HEK293 (cell line): ENCODE measurements at regions not wholly inside any gene's neighbourhood (a gene's known extent, or its start where the extent isn't known, plus 50 kb on each side); places are given as distances from the start of the nearest gene placed in this dataset.

Experiments
- CTCF ChIA-PET: fragments of 350-600 bp; formaldehyde crosslinking; extraction: SDS; loops from one replicate; lab custom pipeline; 2021; ENCODE audit warnings: antibody characterized with exemption; lab: Yijun Ruan, JAX
- POLR2A ChIA-PET: fragments of 300-600 bp; formaldehyde crosslinking; extraction: SDS; loops from one replicate; lab custom pipeline; 2020; ENCODE audit warnings: antibody characterized with exemption, inconsistent platforms; lab: Yijun Ruan, JAX
- H3K27ac ChIP-seq: fragments of 200-500 bp; sonication (Bioruptor generic); 2 replicates; pipeline ENCODE4 v1.5.1; 2014; ENCODE audit warnings: low read depth, low read length, control low read depth, inconsistent platforms; ENCODE audit errors: extremely low read depth
- H3K36me3 ChIP-seq, 2 experiments: fragments of 200-500 bp in 1 of 2; sonication (Bioruptor generic) in 1 of 2; 1 replicate in 1 of 2; 2 replicates in 1 of 2; pipeline ENCODE4 v1.5.1; 2014 to 2017; ENCODE audit warnings: inconsistent platforms in 2 of 2, low read length in 2 of 2; ENCODE audit not compliant: control insufficient read depth in 2 of 2, insufficient read depth in 1 of 2
- H3K4me1 ChIP-seq: fragments of 200-500 bp; sonication (Bioruptor generic); 2 replicates; pipeline ENCODE4 v1.5.1; 2014; ENCODE audit warnings: mild to moderate bottlenecking, low read length, inconsistent platforms; ENCODE audit not compliant: control insufficient read depth, insufficient read depth
- H3K4me3 ChIP-seq: 2 replicates; pipeline ENCODE4 v1.5.1; 2011; ENCODE audit warnings: low read depth, mild to moderate bottlenecking, control low read depth, low read length, moderate library complexity
- H3K9me3 ChIP-seq: fragments of 200-500 bp; sonication (Bioruptor generic); 2 replicates; pipeline ENCODE4 v1.5.1; 2014; ENCODE audit warnings: low read depth, low read length, inconsistent platforms; ENCODE audit not compliant: control insufficient read depth, insufficient read depth
- BCL6B ChIP-seq: fragments of 450-650 bp; formaldehyde crosslinking; IDR thresholded peaks from 2 replicates; pipeline ENCODE4 v1.5.1; 2017; ENCODE audit warnings: missing biosample characterization, missing genetic modification characterization
- EGR2 ChIP-seq: fragments of 450-650 bp; formaldehyde crosslinking; IDR thresholded peaks from 2 replicates; pipeline ENCODE4 v1.5.1; 2016; ENCODE audit warnings: low read depth, missing biosample characterization, missing genetic modification characterization
- GLIS2 ChIP-seq: fragments of 450-650 bp; formaldehyde crosslinking; IDR thresholded peaks from 2 replicates; pipeline ENCODE4 v1.5.1; 2016; ENCODE audit warnings: missing biosample characterization, missing genetic modification characterization
- MZF1 ChIP-seq: fragments of 450-650 bp; formaldehyde crosslinking; IDR thresholded peaks from 2 replicates; pipeline ENCODE4 v1.5.1; 2017; ENCODE audit warnings: missing biosample characterization, missing genetic modification characterization, borderline replicate concordance
- OSR2 ChIP-seq: fragments of 450-650 bp; formaldehyde crosslinking; IDR thresholded peaks from 2 replicates; pipeline ENCODE4 v1.5.1; 2016; ENCODE audit warnings: missing biosample characterization, missing genetic modification characterization
- PRDM10 ChIP-seq: fragments of 450-650 bp; formaldehyde crosslinking; IDR thresholded peaks from 2 replicates; pipeline ENCODE4 v1.5.1; 2016; ENCODE audit warnings: missing biosample characterization, missing genetic modification characterization
- PRDM2 ChIP-seq: fragments of 450-650 bp; formaldehyde crosslinking; IDR thresholded peaks from 2 replicates; pipeline ENCODE4 v1.5.1; 2016; ENCODE audit warnings: missing biosample characterization, missing genetic modification characterization, borderline replicate concordance
- ZIC2 ChIP-seq: fragments of 450-650 bp; formaldehyde crosslinking; IDR thresholded peaks from 2 replicates; pipeline ENCODE4 v1.5.1; 2016; ENCODE audit warnings: missing biosample characterization, missing genetic modification characterization
- ZNF140 ChIP-seq: fragments of 450-650 bp; formaldehyde crosslinking; IDR thresholded peaks from 2 replicates; pipeline ENCODE4 v1.5.1; 2016; ENCODE audit warnings: missing biosample characterization, missing genetic modification characterization
- ZNF266 ChIP-seq: fragments of 450-650 bp; formaldehyde crosslinking; IDR thresholded peaks from 2 replicates; pipeline ENCODE4 v1.5.1; 2016; ENCODE audit warnings: missing biosample characterization, missing genetic modification characterization, low read depth
- ZNF324 ChIP-seq: fragments of 450-650 bp; formaldehyde crosslinking; IDR thresholded peaks from 2 replicates; pipeline ENCODE4 v1.5.1; 2016; ENCODE audit warnings: missing biosample characterization, missing genetic modification characterization
- ZNF404 ChIP-seq: fragments of 450-650 bp; formaldehyde crosslinking; IDR thresholded peaks from 2 replicates; pipeline ENCODE4 v1.5.1; 2017; ENCODE audit warnings: missing biosample characterization, missing genetic modification characterization
- ZNF488 ChIP-seq: fragments of 450-650 bp; formaldehyde crosslinking; IDR thresholded peaks from 2 replicates; pipeline ENCODE4 v1.5.1; 2016; ENCODE audit warnings: missing biosample characterization, missing genetic modification characterization
- ZNF529 ChIP-seq: fragments of 450-650 bp; formaldehyde crosslinking; IDR thresholded peaks from 2 replicates; pipeline ENCODE4 v1.5.1; 2017; ENCODE audit warnings: missing genetic modification characterization, missing biosample characterization; ENCODE audit not compliant: insufficient replicate concordance
- ZNF548 ChIP-seq: fragments of 450-650 bp; formaldehyde crosslinking; IDR thresholded peaks from 2 replicates; pipeline ENCODE4 v1.5.1; 2016; ENCODE audit warnings: missing biosample characterization, missing genetic modification characterization
- ZNF623 ChIP-seq: fragments of 450-650 bp; formaldehyde crosslinking; IDR thresholded peaks from 2 replicates; pipeline ENCODE4 v1.5.1; 2016; ENCODE audit warnings: missing biosample characterization, missing genetic modification characterization
- ZNF629 ChIP-seq: fragments of 450-650 bp; formaldehyde crosslinking; IDR thresholded peaks from 2 replicates; pipeline ENCODE4 v1.5.1; 2017; ENCODE audit warnings: missing biosample characterization, missing genetic modification characterization
- ZNF664 ChIP-seq: fragments of 450-650 bp; formaldehyde crosslinking; IDR thresholded peaks from 2 replicates; pipeline ENCODE4 v1.5.1; 2016; ENCODE audit warnings: missing biosample characterization, missing genetic modification characterization
- ZNF701 ChIP-seq: fragments of 450-650 bp; formaldehyde crosslinking; IDR thresholded peaks from 2 replicates; pipeline ENCODE4 v1.5.1; 2016; ENCODE audit warnings: missing biosample characterization, missing genetic modification characterization
- ZNF785 ChIP-seq: fragments of 450-650 bp; formaldehyde crosslinking; IDR thresholded peaks from 2 replicates; pipeline ENCODE4 v1.5.1; 2016; ENCODE audit warnings: missing biosample characterization, missing genetic modification characterization
- ZNF843 ChIP-seq: fragments of 450-650 bp; formaldehyde crosslinking; IDR thresholded peaks from 2 replicates; pipeline ENCODE4 v1.5.1; 2016; ENCODE audit warnings: missing biosample characterization, missing genetic modification characterization
- ZSCAN16 ChIP-seq: fragments of 450-650 bp; formaldehyde crosslinking; IDR thresholded peaks from 2 replicates; pipeline ENCODE4 v1.5.1; 2016; ENCODE audit warnings: missing biosample characterization, missing genetic modification characterization
- TF ChIP-seq, protein P1 (sequence below): fragments of 450-650 bp; formaldehyde crosslinking; IDR thresholded peaks from 2 replicates; pipeline ENCODE4 v1.5.1; 2016; ENCODE audit warnings: missing biosample characterization, missing genetic modification characterization

- Histone ChIP-seq H3K4me1 (no peaks in the 10 kb centered on the region), H3K27ac (no peak overlapping the region), H3K9me3 (no peaks in the 10 kb centered on the region)
- no peak for TF ChIP-seq PRDM10 (tag by site-specific recombination)
- TF ChIP-seq ZNF140 (tag by site-specific recombination), result no peak
- no peak for TF ChIP-seq GLIS2 (tag by site-specific recombination)
- TF ChIP-seq ZNF664, result no peak
- TF ChIP-seq ZNF843 (tag by site-specific recombination), result no peak
- TF ChIP-seq ZNF529 (tag by site-specific recombination), result no peak
- no peak for TF ChIP-seq ZNF785
- TF ChIP-seq ZNF488, result no peak
- TF ChIP-seq ZNF548, result no peak
- TF ChIP-seq EGR2 (tag by site-specific recombination), result no peak
- TF ChIP-seq, all 188 proteins: peak for 0
- Histone ChIP-seq H3K36me3 (no peaks in the 10 kb centered on the region), H3K4me3 (no peak overlapping the region)
- POLR2A ChIA-PET, result no interaction called here
- CTCF ChIA-PET, result no interaction called here
These were observed 667.5 kb upstream of the TMEM132C start for GRCh38 chr12:127599436-127599835.

DNA sequence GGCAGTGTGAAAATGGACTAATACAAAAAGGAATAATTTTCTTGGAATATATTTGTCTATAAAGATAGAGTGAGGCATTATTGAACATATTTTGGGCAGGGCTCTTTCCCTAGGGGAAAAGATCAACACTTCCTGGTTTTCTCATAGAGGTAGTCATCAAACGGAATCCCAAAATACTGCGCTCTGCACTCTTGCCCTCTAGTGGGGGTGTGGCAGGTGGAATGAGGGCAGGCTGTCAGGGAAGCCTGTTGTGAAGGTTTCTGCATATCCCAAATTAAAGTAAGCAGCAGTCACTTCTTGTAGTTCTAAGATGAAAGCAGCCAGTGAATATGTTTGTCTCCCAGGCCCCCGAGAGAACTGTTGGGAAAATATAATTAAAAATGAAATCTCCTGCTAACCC is 666.8 kb upstream of the TMEM132C start:
- Histone ChIP-seq H3K4me1 (no peaks in the 10 kb centered on the region), H3K27ac (no peak overlapping the region), H3K36me3 (no peaks in the 10 kb centered on the region), H3K4me3 (no peak overlapping the region), H3K9me3 (no peaks in the 10 kb centered on the region)
- POLR2A ChIA-PET, result no interaction called here
- CTCF ChIA-PET, result no interaction called here
- TF ChIP-seq ZNF623 (tag by site-specific recombination) (no peak), ZIC2 (tag by site-specific recombination) (no peak), MZF1 (tag by site-specific recombination) (no peak), ZSCAN16 (no peak), ZNF629 (tag by site-specific recombination) (no peak), ZNF701 (tag by site-specific recombination) (no peak), OSR2 (tag by site-specific recombination) (no peak), PRDM2 (no peak), ZNF404 (tag by site-specific recombination) (no peak), BCL6B (no peak), ZNF266 (tag by site-specific recombination) (no peak), ZNF324 (tag by site-specific recombination) (no peak)
- TF ChIP-seq, protein P1, sequence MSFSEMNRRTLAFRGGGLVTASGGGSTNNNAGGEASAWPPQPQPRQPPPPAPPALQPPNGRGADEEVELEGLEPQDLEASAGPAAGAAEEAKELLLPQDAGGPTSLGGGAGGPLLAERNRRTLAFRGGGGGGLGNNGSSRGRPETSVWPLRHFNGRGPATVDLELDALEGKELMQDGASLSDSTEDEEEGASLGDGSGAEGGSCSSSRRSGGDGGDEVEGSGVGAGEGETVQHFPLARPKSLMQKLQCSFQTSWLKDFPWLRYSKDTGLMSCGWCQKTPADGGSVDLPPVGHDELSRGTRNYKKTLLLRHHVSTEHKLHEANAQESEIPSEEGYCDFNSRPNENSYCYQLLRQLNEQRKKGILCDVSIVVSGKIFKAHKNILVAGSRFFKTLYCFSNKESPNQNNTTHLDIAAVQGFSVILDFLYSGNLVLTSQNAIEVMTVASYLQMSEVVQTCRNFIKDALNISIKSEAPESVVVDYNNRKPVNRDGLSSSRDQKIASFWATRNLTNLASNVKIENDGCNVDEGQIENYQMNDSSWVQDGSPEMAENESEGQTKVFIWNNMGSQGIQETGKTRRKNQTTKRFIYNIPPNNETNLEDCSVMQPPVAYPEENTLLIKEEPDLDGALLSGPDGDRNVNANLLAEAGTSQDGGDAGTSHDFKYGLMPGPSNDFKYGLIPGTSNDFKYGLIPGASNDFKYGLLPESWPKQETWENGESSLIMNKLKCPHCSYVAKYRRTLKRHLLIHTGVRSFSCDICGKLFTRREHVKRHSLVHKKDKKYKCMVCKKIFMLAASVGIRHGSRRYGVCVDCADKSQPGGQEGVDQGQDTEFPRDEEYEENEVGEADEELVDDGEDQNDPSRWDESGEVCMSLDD, result no peak
